CD4-positive, alpha-beta T cell treated with Interleukin-15 for 4 hours (primary cell): ENCODE measurements at regions not wholly inside any gene's neighbourhood (a gene's known extent, or its start where the extent isn't known, plus 50 kb on each side); places are given as distances from the start of the nearest gene placed in this dataset.
"Not testable (repeated sequence)": the region's sequence is repeated elsewhere in the genome, so short reads cannot be mapped to it uniquely, and the experiment has no call there.

ENCODE experiments used
- DNase-seq: peaks from one replicate; pipeline ENCODE4 v3.0.0-alpha.2; 2020; ENCODE audit warnings: low spot score

DNA sequence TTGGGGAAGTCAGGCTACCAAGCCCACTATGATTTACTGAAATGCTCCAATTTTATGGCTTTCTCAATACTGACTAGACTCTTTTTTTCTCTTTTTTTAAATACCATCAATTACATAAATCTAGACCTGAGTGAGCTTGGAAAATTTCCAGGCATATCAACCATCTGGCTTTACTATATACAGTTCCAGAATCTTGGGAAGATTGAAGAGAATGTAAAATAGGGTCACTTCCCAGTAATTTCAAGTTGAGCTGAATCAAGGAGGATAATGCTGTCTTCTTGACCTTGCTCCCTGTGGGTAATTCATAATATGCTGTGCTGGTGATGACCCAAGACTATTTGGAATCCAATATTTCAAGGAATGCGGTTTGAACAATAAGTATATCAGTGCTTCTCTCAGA lies 108.1 kb downstream of the MAP3K21 start:
- no peak for DNase-seq

DNA sequence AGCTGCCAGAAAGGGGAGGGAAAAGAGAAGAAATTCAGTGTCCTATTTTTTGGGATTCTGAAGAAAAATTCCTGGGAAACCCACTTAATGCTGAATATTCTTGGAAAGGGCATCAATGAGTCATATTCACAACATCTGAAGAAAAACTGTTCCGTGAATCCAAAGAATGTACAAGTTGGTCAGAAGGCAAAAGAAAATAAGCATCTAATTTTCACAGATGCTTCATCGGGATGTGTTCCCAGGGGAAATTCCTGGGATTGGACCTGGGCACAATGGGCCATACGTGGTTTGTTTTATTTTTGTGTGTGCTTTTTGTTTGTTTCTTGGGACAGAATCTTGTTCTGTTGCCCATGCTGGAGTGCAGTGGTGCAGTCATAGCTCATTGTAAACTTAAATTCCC lies 112.2 kb downstream of the MAP3K21 start:
- no peak for DNase-seq

- peak; percentile 1 for DNase-seq
Measured at GRCh38 chr1:233440951-233441401, 113.5 kb downstream of the MAP3K21 start.

- no peak for DNase-seq
Measured at GRCh38 chr1:233442026-233442780, 114.7 kb downstream of the MAP3K21 start.

GRCh38 chr1:233443040-233443760 lies 115.7 kb downstream of the MAP3K21 start:
- DNase-seq, result no peak

DNA sequence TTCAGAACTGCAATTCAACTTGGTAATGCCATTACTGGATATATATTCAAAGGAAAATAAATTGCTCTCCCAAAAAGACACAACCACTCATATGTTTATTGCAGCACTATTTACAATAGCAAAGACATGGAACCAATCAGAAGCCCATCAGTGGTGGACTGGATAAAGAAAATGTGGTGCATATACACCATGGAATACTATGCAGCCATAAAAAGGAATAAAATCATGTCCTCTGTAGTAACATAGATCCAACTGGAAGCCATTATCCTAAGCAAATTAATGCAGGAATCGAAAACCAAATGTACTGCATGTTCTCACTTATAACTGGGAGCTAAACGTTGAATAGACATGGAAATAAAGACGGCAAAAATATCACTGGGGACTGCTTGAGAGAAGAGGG lies 117.0 kb downstream of the MAP3K21 start:
- no peak for DNase-seq

DNA sequence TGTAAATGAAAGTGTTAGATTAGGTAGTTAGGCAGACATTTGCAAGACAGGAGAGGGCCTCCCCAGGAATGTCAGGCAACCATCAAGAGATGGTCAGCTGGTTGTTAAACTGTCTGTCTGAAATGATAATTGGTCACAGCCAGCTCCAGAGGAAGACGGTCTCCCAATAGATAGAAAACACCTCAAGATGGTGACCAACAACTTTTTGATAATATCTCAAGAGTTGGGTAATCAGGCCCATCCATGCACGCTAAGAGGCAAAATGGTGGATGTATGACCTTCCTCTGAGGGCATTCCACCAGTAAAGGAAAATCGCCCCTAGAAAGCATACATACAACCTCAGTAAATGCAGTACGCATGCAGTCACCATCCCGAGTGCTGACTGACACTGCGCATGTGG lies 118.2 kb downstream of the MAP3K21 start:
- DNase-seq, result no peak

DNA sequence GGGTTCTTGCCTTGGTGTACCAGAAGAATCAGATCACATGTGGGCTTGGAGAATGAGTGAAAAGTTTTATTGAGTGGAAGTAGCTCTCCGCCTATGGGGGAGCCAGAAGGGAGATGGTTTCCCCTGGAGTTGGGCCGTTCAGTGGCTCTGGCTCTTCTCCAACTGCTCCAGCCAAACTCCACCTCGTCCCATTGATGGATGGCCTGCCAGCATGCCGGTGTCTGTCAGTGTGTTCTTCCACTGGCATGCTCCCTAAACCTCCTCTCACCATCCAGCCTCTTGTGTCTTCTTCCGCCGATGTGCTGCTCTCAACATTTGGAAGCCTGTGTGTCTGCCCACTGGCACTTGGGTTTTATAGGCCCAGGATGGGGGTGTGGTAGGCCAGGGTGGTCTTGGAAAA lies 119.4 kb downstream of the MAP3K21 start:
- no peak for DNase-seq

- no peak for DNase-seq
Measured at GRCh38 chr1:233448109-233448689, 120.7 kb downstream of the MAP3K21 start.

- no peak for DNase-seq
Measured at GRCh38 chr1:233452724-233453123, 125.2 kb downstream of the MAP3K21 start.

DNA sequence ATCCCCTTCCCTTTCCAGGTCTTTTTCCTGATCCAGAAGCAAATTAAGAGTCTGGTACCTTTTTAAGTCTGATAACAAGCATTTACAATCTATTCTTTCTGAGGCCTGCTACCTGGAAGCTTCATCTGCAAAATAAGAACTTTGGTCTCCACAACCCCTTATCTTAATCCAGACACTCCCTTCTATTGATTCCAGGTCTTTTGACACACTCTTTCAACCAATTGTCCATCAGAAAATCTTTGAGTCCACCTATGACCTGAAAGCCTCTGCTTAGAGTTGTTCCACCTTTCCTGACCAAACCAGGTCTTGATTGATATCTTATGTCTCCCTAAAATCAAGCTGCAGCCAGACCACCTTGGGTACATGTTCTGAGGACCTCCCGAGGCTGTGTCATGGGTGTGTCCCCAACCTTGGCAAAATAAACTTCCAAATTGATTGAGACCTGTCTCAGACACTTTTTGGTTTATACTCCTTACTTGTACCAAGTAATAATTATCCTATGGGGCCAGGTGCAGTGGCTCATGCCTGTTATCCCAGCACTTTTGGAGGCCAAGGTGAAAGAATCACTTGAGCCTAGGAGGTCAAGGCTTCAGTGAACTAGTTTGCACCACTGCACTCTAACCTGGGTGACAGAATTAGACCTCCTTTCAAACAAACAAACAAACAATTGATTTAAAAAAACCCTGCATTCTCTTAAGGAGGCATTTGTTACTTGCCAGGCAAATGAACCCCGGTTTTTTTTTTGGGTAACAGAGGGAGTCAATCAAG lies 126.1 kb downstream of the MAP3K21 start:
- DNase-seq, result no peak

DNA sequence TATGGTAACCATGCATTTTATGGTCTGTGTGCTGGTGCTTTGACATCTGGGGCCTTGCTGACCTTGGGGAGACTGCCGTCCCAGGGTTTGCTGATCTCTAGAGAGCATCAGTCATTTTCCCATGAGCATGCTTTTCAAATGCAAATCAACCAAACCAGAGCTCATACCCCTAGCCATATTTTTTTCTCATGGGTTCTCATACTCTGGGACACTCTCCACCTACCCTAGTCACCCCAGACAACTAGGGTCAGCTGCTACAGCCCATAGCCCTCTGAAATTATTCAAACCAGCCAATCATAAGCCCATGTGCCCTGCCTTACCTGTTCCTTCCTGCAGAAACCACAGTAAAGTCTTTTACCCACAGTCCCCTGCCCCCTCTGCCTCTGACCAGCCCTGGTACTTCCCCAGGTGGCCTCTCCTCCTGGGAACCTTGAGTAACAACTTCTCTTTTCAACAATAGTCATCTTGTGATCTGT lies 132.0 kb downstream of the MAP3K21 start:
- no peak for DNase-seq

- no peak for DNase-seq
Measured at GRCh38 chr1:233459968-233460367, 132.4 kb downstream of the MAP3K21 start.

- DNase-seq, result no peak
Measured at GRCh38 chr1:233460692-233461091, 133.2 kb downstream of the MAP3K21 start.

GRCh38 chr1:233461847-233462246 lies 134.3 kb downstream of the MAP3K21 start:
- DNase-seq, result no peak

DNA sequence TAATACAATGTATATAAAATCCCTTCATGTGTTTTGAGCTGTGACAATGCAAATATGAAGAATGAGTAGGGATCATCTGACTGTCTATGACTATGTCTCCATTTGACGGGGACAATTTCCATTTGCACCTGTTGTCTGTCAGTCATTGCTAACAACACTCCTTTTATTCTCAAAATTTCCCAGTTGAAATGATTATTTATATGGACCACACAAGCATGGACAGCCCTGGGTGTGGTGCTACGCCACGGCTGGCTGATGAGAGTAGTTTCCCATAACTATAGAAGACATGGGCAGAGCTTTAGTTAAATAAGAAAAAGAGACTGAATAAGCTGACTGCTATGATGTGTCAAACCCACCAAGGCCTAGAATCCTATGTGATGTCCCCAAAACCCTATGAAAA lies 135.8 kb downstream of the MAP3K21 start:
- no peak for DNase-seq

GRCh38 chr1:233465745-233466343 lies 138.3 kb downstream of the MAP3K21 start:
- no peak for DNase-seq

GRCh38 chr1:233470741-233471499 lies 143.0 kb upstream of the KCNK1 start:
- no peak for DNase-seq

DNA sequence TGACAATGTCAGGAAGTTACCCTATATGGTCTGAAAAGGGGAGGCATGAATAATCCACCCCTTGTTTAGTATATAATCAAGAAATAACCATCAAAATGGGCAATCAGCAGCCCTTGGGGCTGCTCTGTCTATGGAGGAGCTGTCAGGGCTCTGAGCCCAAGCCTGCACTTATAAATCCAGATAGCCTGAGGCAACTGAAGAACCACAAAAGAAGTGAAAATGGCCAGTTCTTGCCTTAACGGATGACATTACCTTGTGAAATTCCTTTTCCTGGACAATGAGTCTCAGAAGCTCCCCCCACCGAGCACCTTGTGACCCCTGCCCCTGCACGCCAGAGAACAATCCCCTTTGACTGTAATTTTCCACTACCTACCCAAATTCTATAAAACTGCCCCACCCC lies 142.1 kb upstream of the KCNK1 start:
- DNase-seq, result not testable (repeated sequence)

DNA sequence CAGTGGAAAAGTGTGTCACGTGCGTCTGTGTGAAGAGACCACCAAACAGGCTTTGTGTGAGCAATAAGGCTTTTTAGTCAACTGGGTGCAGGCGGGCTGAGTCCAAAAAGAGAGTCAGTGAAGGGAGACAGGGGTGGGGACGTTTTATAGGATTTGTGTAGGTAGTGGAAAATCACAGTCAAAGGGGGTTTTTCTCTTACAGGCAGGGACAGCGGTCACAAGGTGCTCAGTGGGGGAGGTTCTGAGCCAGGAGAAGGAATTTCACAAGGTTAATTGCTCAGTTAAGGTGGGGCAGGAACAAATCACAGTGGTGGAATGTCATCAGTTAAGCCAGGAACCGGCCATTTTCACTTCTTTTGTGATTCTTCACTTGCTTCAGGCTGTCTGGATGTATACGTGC lies 141.1 kb upstream of the KCNK1 start:
- not testable (repeated sequence) for DNase-seq

DNA sequence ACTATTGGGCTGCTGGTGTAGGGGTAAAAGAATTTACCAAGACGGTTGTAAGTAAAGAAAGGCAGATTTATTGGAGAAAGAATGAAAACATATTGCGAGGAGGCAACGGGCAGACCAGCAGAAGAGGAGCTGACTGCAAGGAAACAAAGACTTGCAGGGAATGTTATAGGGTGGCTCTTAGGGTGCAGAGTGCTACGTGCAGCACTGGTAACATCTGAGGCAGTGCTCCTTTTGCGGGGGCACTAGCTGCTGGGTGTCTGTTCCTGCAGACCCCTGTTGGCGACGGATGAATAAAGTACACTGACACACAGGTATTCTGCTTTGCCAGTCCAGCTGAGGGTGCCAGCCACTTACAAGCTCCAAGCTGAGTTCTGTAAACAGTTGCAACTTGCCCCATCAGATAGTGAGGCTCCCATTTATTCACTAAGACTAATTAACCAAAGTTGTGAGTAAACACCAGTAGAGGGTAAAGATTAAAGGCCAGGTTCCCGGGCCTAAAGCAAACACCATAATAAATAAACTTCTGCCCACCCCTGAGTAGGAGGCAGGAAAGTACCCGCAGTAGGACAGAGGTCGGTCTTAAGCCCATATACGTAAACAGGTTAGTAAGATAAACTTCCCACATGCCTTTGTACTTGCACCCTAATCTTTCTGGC lies 140.2 kb upstream of the KCNK1 start:
- DNase-seq, result no peak
